Panc1 (cell line): ENCODE measurements at regions not wholly inside any gene's neighbourhood (a gene's known extent, or its start where the extent isn't known, plus 50 kb on each side); places are given as distances from the start of the nearest gene placed in this dataset.

Experiments
- ATAC-seq: fragments of 200-7000 bp; cut with Tn5 transposase; 2 replicates; pipeline ENCODE4 v1.9.1; 2020; ENCODE audit warnings: mild to moderate bottlenecking, moderate library complexity
- BruUV-seq: library from RNA; stranded (reverse); fragments of 400-500 nt; replicated peaks from 2 replicates; lab custom pipeline; 2021; lab: Mats Ljungman, UMichigan
- CTCF ChIA-PET: fragments of 300-600 bp; sonication (Branson Sonifier 250); formaldehyde crosslinking; loops from one replicate; lab custom pipeline; 2022; ENCODE audit warnings: antibody characterized with exemption; lab: Charles Lee
- POLR2A ChIA-PET: fragments of 300-600 bp; sonication (Branson Sonifier 250); formaldehyde crosslinking; loops from one replicate; lab custom pipeline; 2022; ENCODE audit warnings: antibody characterized with exemption; lab: Charles Lee
- DNase-seq: peaks from one replicate; pipeline ENCODE4 v3.0.0-alpha.2; 2010; ENCODE audit warnings: low read depth, low spot score
- H3K27ac ChIP-seq: 2 replicates; pipeline ENCODE4 v1.5.1; 2011; ENCODE audit warnings: mild to moderate bottlenecking, low read length, inconsistent platforms
- H3K27me3 ChIP-seq: fragments of 200-500 bp; sonication (Bioruptor generic); 2 replicates; pipeline ENCODE4 v1.6.0; 2014; ENCODE audit warnings: low read length, inconsistent platforms; ENCODE audit not compliant: control insufficient read depth, insufficient read depth
- H3K36me3 ChIP-seq: fragments of 200-500 bp; sonication (Bioruptor generic); 2 replicates; pipeline ENCODE4 v1.5.1; 2014; ENCODE audit warnings: inconsistent platforms, mild to moderate bottlenecking, low read length, moderate library complexity; ENCODE audit not compliant: control insufficient read depth, insufficient read depth
- H3K4me1 ChIP-seq: 2 replicates; pipeline ENCODE4 v1.5.1; 2011; ENCODE audit warnings: inconsistent platforms, mild to moderate bottlenecking, low read length, moderate library complexity; ENCODE audit not compliant: control insufficient read depth, insufficient read depth
- H3K4me3 ChIP-seq, 2 experiments: 2 replicates each; pipeline ENCODE4 v1.5.1; 2011 to 2012; ENCODE audit warnings: low read depth in 2 of 2, low read length in 2 of 2, mild to moderate bottlenecking in 2 of 2, inconsistent platforms in 1 of 2, moderate library complexity in 1 of 2
- H3K9me3 ChIP-seq: fragments of 200-500 bp; sonication (Bioruptor generic); 2 replicates; pipeline ENCODE4 v1.5.1; 2014; ENCODE audit warnings: low read depth, mild to moderate bottlenecking, inconsistent platforms, low read length, moderate library complexity; ENCODE audit not compliant: control insufficient read depth, insufficient read depth
- CTCF ChIP-seq: fragments of 450-650 bp; IDR thresholded peaks from 2 replicates; pipeline ENCODE4 v1.5.1; 2017; ENCODE audit warnings: mild to moderate bottlenecking
- POLR2AphosphoS5 ChIP-seq: IDR thresholded peaks from 2 replicates; pipeline ENCODE4 v1.6.1; 2012; ENCODE audit warnings: mild to moderate bottlenecking, low read depth, low read length, moderate library complexity
- REST ChIP-seq, 2 experiments: IDR thresholded peaks; 2 replicates each; pipeline ENCODE4 v1.6.1; 2011 to 2012; ENCODE audit warnings: low read depth in 2 of 2, control low read depth in 1 of 2, low read length in 1 of 2, mild to moderate bottlenecking in 1 of 2, moderate library complexity in 1 of 2; ENCODE audit not compliant: insufficient read depth in 1 of 2
- SIN3A ChIP-seq: IDR thresholded peaks from 2 replicates; pipeline ENCODE4 v1.6.1; 2012; ENCODE audit warnings: low read depth, mild to moderate bottlenecking, low read length, moderate library complexity, borderline replicate concordance; ENCODE audit not compliant: insufficient read depth
- TCF7L2 ChIP-seq: IDR thresholded peaks from 2 replicates; pipeline ENCODE4 v1.6.1; 2011; ENCODE audit warnings: mild to moderate bottlenecking, low read depth, low read length, inconsistent platforms
- in situ Hi-C: cut with HindIII; loops from 2 replicates; pipeline ENCODE4 v1.10.0; 2016; ENCODE audit warnings: low sequenced_read_pairs, low pct_unique_long_range_greater_than_20kb
- intact Hi-C: fragments of 100-400 bp; cut with micrococcal nuclease; formaldehyde crosslinking; loops from one replicate; pipeline ENCODE4 v1.10.0; 2022; ENCODE audit not compliant: unreplicated experiment

- BruUV-seq: no TSS peak
- H3K27me3 ChIP-seq: no peaks in the 10 kb centered on the region
- TF ChIP-seq SIN3A: no peak
- no peak for TF ChIP-seq TCF7L2
- TF ChIP-seq REST (IDR thresholded peaks at IDR 0.05; ENCODE audit: insufficient read depth in 1 of 2, low read depth in 2 of 2, low read length in 1 of 2): no peak
- no peak for TF ChIP-seq POLR2AphosphoS5
- TF ChIP-seq CTCF: no peak
- H3K27ac ChIP-seq: no peak overlapping the region
- ChIA-PET CTCF (no interaction called here), POLR2A (no interaction called here)
- in situ Hi-C loops: no loop called here
- H3K4me3 ChIP-seq: no peak overlapping the region
- H3K4me1 ChIP-seq: peaks cover 14% of the 10 kb centered on the region
- H3K9me3 ChIP-seq: no peaks in the 10 kb centered on the region
- ATAC-seq (no peak), DNase-seq (no peak)
- no peaks in the 10 kb centered on the region for H3K36me3 ChIP-seq
- intact Hi-C loops: no loop called here
Measured at GRCh38 chr14:51398898-51399297, 158.9 kb downstream of the TMX1 start.

- no peak overlapping the region for H3K27ac ChIP-seq
- H3K9me3 ChIP-seq: no peaks in the 10 kb centered on the region
- H3K4me3 ChIP-seq: no peak overlapping the region
- intact Hi-C loops: loop anchor here (10.0 kb wide), 1 partner anchor 135 kb away; no protein-coding TSS in a partner anchor
- H3K4me1 ChIP-seq: peaks cover 12% of the 10 kb centered on the region
- BruUV-seq: no TSS peak
- POLR2A ChIA-PET: no interaction called here
- no peaks in the 10 kb centered on the region for H3K27me3 ChIP-seq
- in situ Hi-C loops: no loop called here
- CTCF ChIA-PET: no interaction called here
- TF ChIP-seq POLR2AphosphoS5 (no peak), TCF7L2 (no peak), CTCF (no peak), SIN3A (no peak), REST (IDR thresholded peaks at IDR 0.05; ENCODE audit: insufficient read depth in 1 of 2, low read depth in 2 of 2, low read length in 1 of 2) (no peak)
- DNase-seq (no peak), ATAC-seq (no peak)
- no peaks in the 10 kb centered on the region for H3K36me3 ChIP-seq
Measured at GRCh38 chr14:51400139-51400538, 160.1 kb downstream of the TMX1 start.
